HL-60 (cell line): ENCODE measurements at regions not wholly inside any gene's neighbourhood (a gene's known extent, or its start where the extent isn't known, plus 50 kb on each side); places are given as distances from the start of the nearest gene placed in this dataset.

Experiments used
- DNase-seq, 2 experiments: peaks; one replicate each; pipeline ENCODE4 v3.0.0-alpha.2; 2010 to 2020; ENCODE audit warnings: low read depth in 1 of 2, low spot score in 1 of 2
- H3K27ac ChIP-seq: fragments of 250-450 bp; sonication (Bioruptor Pico); replicated peaks from 2 replicates; pipeline ENCODE4 v1.5.1; 2020; ENCODE audit warnings: mild to moderate bottlenecking, moderate library complexity
- H3K27me3 ChIP-seq: fragments of 250-450 bp; sonication (Bioruptor Pico); 2 replicates; pipeline ENCODE4 v1.5.1; 2021; ENCODE audit warnings: mild to moderate bottlenecking, moderate library complexity; ENCODE audit not compliant: insufficient read depth, poor library complexity, severe bottlenecking
- H3K4me3 ChIP-seq: replicated peaks from 2 replicates; pipeline ENCODE4 v1.5.1; 2011; ENCODE audit warnings: mild to moderate bottlenecking, control low read depth, low read length; ENCODE audit not compliant: insufficient read depth
- GABPA ChIP-seq: IDR thresholded peaks from 2 replicates; pipeline ENCODE4 v1.6.1; 2012; ENCODE audit warnings: low read depth
- POLR2AphosphoS5 ChIP-seq: IDR thresholded peaks from 2 replicates; pipeline ENCODE4 v1.6.1; 2012; ENCODE audit warnings: low read depth
- SPI1 ChIP-seq: IDR thresholded peaks from 2 replicates; pipeline ENCODE4 v1.6.1; 2012; ENCODE audit warnings: low read depth, mild to moderate bottlenecking, borderline replicate concordance
- TF ChIP-seq, protein P1 (sequence below): IDR thresholded peaks from one replicate; pipeline ENCODE4 v1.5.1; 2011; ENCODE audit warnings: low read length, control low read depth, inconsistent platforms; ENCODE audit not compliant: insufficient read depth
- TF ChIP-seq, protein P2 (sequence below): IDR thresholded peaks from 2 replicates; pipeline ENCODE4 v1.6.1; 2012; ENCODE audit warnings: low read depth; ENCODE audit not compliant: insufficient replicate concordance

DNA sequence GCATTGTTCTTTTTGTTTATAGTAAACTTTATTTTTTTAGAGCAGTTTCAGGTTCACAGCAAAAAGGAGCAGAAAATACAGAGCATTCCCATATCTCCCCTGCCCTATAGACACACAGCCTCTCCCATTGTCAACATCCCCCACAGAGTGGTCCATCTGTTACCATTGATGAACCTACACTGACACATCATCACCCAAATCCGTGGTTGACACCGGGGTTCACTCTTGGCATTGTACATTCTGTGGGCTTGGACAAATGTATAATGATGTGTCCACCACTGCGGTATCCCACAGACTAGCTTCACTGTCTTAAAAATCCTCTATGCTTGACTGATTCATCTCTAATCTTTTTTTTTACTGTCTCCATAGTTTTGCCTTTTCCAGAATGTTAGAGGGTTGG lies 120.7 kb upstream of the SPATA31C2 start:
- no peak overlapping the region for H3K4me3 ChIP-seq
- TF ChIP-seq, protein P1, sequence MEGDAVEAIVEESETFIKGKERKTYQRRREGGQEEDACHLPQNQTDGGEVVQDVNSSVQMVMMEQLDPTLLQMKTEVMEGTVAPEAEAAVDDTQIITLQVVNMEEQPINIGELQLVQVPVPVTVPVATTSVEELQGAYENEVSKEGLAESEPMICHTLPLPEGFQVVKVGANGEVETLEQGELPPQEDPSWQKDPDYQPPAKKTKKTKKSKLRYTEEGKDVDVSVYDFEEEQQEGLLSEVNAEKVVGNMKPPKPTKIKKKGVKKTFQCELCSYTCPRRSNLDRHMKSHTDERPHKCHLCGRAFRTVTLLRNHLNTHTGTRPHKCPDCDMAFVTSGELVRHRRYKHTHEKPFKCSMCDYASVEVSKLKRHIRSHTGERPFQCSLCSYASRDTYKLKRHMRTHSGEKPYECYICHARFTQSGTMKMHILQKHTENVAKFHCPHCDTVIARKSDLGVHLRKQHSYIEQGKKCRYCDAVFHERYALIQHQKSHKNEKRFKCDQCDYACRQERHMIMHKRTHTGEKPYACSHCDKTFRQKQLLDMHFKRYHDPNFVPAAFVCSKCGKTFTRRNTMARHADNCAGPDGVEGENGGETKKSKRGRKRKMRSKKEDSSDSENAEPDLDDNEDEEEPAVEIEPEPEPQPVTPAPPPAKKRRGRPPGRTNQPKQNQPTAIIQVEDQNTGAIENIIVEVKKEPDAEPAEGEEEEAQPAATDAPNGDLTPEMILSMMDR = no peak
- no peak for TF ChIP-seq GABPA
- no peak for TF ChIP-seq SPI1
- TF ChIP-seq, protein P2, sequence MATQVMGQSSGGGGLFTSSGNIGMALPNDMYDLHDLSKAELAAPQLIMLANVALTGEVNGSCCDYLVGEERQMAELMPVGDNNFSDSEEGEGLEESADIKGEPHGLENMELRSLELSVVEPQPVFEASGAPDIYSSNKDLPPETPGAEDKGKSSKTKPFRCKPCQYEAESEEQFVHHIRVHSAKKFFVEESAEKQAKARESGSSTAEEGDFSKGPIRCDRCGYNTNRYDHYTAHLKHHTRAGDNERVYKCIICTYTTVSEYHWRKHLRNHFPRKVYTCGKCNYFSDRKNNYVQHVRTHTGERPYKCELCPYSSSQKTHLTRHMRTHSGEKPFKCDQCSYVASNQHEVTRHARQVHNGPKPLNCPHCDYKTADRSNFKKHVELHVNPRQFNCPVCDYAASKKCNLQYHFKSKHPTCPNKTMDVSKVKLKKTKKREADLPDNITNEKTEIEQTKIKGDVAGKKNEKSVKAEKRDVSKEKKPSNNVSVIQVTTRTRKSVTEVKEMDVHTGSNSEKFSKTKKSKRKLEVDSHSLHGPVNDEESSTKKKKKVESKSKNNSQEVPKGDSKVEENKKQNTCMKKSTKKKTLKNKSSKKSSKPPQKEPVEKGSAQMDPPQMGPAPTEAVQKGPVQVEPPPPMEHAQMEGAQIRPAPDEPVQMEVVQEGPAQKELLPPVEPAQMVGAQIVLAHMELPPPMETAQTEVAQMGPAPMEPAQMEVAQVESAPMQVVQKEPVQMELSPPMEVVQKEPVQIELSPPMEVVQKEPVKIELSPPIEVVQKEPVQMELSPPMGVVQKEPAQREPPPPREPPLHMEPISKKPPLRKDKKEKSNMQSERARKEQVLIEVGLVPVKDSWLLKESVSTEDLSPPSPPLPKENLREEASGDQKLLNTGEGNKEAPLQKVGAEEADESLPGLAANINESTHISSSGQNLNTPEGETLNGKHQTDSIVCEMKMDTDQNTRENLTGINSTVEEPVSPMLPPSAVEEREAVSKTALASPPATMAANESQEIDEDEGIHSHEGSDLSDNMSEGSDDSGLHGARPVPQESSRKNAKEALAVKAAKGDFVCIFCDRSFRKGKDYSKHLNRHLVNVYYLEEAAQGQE = no peak
- no peak for TF ChIP-seq POLR2AphosphoS5
- no peak overlapping the region for H3K27ac ChIP-seq
- H3K27me3 ChIP-seq = no peaks in the 10 kb centered on the region
- no peak for DNase-seq

DNA sequence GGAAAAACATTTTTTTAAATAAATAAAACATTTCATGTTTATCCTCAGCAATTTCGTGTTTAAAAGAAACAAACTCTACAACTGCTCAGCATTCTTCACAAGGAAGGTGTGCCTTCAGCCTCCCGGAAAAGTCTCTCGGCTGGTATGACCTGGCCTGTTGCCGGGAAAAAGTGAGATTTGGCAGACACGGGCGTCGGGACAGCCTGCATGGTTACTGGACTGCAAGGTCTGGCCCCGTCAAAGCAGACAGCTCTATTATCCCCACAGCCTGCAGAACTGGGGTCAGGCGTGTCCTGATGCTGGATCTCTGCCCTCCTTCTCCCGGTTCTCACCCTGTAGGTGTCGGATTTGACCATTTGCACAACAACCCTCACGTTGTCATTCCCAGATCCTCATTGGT lies 120.3 kb upstream of the SPATA31C2 start:
- Histone ChIP-seq H3K27me3 (no peaks in the 10 kb centered on the region), H3K4me3 (no peak overlapping the region), H3K27ac (no peak overlapping the region)
- DNase-seq = no peak
- TF ChIP-seq, protein P1 = no peak
- no peak for TF ChIP-seq GABPA
- TF ChIP-seq, protein P2 = no peak
- no peak for TF ChIP-seq POLR2AphosphoS5
- TF ChIP-seq SPI1 = no peak

DNA sequence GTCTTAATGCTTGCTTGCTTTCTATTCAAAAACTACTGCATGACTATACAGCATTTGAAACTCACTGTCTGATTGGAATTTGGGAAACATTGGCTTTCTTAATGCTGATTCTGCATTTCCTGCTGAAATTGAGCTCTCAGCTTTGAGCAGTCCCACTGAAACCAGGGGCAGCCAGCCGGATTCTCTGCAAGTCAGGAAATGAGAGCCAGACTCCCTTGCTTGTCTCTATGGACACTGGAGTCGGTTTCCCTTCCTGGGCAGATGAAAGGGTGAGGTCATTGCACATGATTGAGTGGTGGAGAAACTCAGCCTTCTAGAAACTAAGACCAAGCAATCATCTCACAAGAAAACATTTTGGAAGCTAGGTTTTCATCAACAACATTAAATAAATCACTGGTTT lies 119.7 kb upstream of the SPATA31C2 start:
- H3K27ac ChIP-seq = no peak overlapping the region
- H3K4me3 ChIP-seq = no peak overlapping the region
- no peak for DNase-seq
- TF ChIP-seq POLR2AphosphoS5 = no peak
- TF ChIP-seq, protein P2 = no peak
- TF ChIP-seq GABPA = no peak
- TF ChIP-seq, protein P1 = no peak
- H3K27me3 ChIP-seq = no peaks in the 10 kb centered on the region
